BJ (cell line): ENCODE measurements at regions not wholly inside any gene's neighbourhood (a gene's known extent, or its start where the extent isn't known, plus 50 kb on each side); places are given as distances from the start of the nearest gene placed in this dataset.

ENCODE experiments used
- CTCF ChIA-PET: fragments of 350-600 bp; formaldehyde crosslinking; extraction: SDS; loops from one replicate; lab custom pipeline; 2021; ENCODE audit warnings: antibody characterized with exemption, inconsistent platforms; lab: Yijun Ruan, JAX
- POLR2A ChIA-PET: fragments of 300-600 bp; sonication (Branson Sonifier 250); formaldehyde crosslinking; extraction: SDS; loops from one replicate; lab custom pipeline; 2021; ENCODE audit warnings: antibody characterized with exemption; lab: Charles Lee
- DNase-seq: peaks from one replicate; pipeline ENCODE4 v3.0.0-alpha.2; 2011; ENCODE audit warnings: low read depth
- H3K27me3 ChIP-seq: 2 replicates; pipeline ENCODE4 v1.6.0; 2011; ENCODE audit warnings: low read length; ENCODE audit not compliant: control insufficient read depth, insufficient read depth
- H3K36me3 ChIP-seq: 2 replicates; pipeline ENCODE4 v1.5.1; 2011; ENCODE audit warnings: low read length; ENCODE audit not compliant: control insufficient read depth, insufficient read depth
- H3K4me3 ChIP-seq: 2 replicates; pipeline ENCODE4 v1.5.1; 2011; ENCODE audit warnings: low read depth, mild to moderate bottlenecking, control low read depth, low read length
- CTCF ChIP-seq: IDR thresholded peaks from 2 replicates; pipeline ENCODE4 v1.5.1; 2011; ENCODE audit warnings: low read depth, mild to moderate bottlenecking, control low read depth, inconsistent platforms, low read length, moderate library complexity; ENCODE audit not compliant: insufficient read depth

- ChIA-PET CTCF (no interaction called here), POLR2A (no interaction called here)
- H3K27me3 ChIP-seq, result no peaks in the 10 kb centered on the region
- no peak overlapping the region for H3K4me3 ChIP-seq
- no peak for DNase-seq
- no peaks in the 10 kb centered on the region for H3K36me3 ChIP-seq
- TF ChIP-seq CTCF, result no peak
Measured at GRCh38 chr14:26320886-26321285, 276.9 kb downstream of the NOVA1 start.

GRCh38 chr14:26319139-26319864, 278.5 kb downstream of the NOVA1 start:
- Histone ChIP-seq H3K36me3 (no peaks in the 10 kb centered on the region), H3K4me3 (no peak overlapping the region), H3K27me3 (no peaks in the 10 kb centered on the region)
- TF ChIP-seq CTCF, result no peak
- DNase-seq, result no peak
- POLR2A ChIA-PET, result no interaction called here
- CTCF ChIA-PET, result no interaction called here

GRCh38 chr14:26304056-26304455, 293.8 kb downstream of the NOVA1 start:
- TF ChIP-seq CTCF, result no peak
- ChIA-PET CTCF (no interaction called here), POLR2A (no interaction called here)
- no peak overlapping the region for H3K4me3 ChIP-seq
- H3K36me3 ChIP-seq, result no peaks in the 10 kb centered on the region
- H3K27me3 ChIP-seq, result no peaks in the 10 kb centered on the region
- DNase-seq, result no peak

- no peak for TF ChIP-seq CTCF
- ChIA-PET POLR2A (no interaction called here), CTCF (no interaction called here)
- no peak for DNase-seq
- no peaks in the 10 kb centered on the region for H3K27me3 ChIP-seq
- no peaks in the 10 kb centered on the region for H3K36me3 ChIP-seq
- no peak overlapping the region for H3K4me3 ChIP-seq
Measured at GRCh38 chr14:26293909-26294308, 303.9 kb downstream of the NOVA1 start.

- DNase-seq, result no peak
- CTCF ChIA-PET, result no interaction called here
- Histone ChIP-seq H3K36me3 (no peaks in the 10 kb centered on the region), H3K4me3 (no peak overlapping the region), H3K27me3 (no peaks in the 10 kb centered on the region)
- POLR2A ChIA-PET, result no interaction called here
- TF ChIP-seq CTCF, result no peak
Measured at GRCh38 chr14:26289891-26290486, 307.8 kb downstream of the NOVA1 start.
